ENCODE measurements at regions not wholly inside any gene's neighbourhood (a gene's known extent, or its start where the extent isn't known, plus 50 kb on each side); places are given as distances from the start of the nearest gene placed in this dataset.

- no peak for TF ChIP-seq CHD7 (IDR thresholded peaks at IDR 0.05; ENCODE audit: insufficient replicate concordance, low read length)
- TF ChIP-seq EZH2 (IDR thresholded peaks at IDR 0.05; ENCODE audit: low read depth, low read length, severe bottlenecking): no peak
- TF ChIP-seq FOSL1 (IDR thresholded peaks at IDR 0.05; ENCODE audit: insufficient read depth, low read depth, low read length): no peak
- TF ChIP-seq CBX5 (IDR thresholded peaks at IDR 0.05; ENCODE audit: low read depth, low read length): no peak
- no peak for TF ChIP-seq EGR1 (IDR thresholded peaks at IDR 0.05; ENCODE audit: borderline replicate concordance, low read depth, low read length)
- TF ChIP-seq MAFK (IDR thresholded peaks at IDR 0.05; ENCODE audit: low read depth, low read length): no peak
- no peak for TF ChIP-seq SUZ12 (IDR thresholded peaks at IDR 0.05; ENCODE audit: low read length)
These were observed 250.7 kb downstream of the KCTD12 start (continued) for GRCh38 chr13:76635232-76636230.

Measured in H1 (cell line).